OCI-LY1 (cell line): ENCODE measurements at regions not wholly inside any gene's neighbourhood (a gene's known extent, or its start where the extent isn't known, plus 50 kb on each side); places are given as distances from the start of the nearest gene placed in this dataset.

ENCODE experiments used
- CTCF ChIP-seq: fragments of 200-600 bp; sonication (generic), shearing (Covaris generic); IDR thresholded peaks from 2 replicates; pipeline ENCODE4 v1.5.1; 2017; ENCODE audit warnings: mild to moderate bottlenecking, antibody characterized with exemption, low read length, moderate library complexity, mixed read lengths
- EZH2 ChIP-seq: fragments of 200-600 bp; sonication (generic), shearing (Covaris generic); IDR thresholded peaks from 2 replicates; pipeline ENCODE4 v1.8.0; 2017; ENCODE audit warnings: borderline replicate concordance, mixed run types, mild to moderate bottlenecking, antibody characterized with exemption, low read length, moderate library complexity, mixed read lengths

GRCh38 chr10:4385231-4385870 lies 440.7 kb upstream of the AKR1E2 start:
- TF ChIP-seq CTCF: no peak
- TF ChIP-seq EZH2: no peak
